ENCODE measurements at regions not wholly inside any gene's neighbourhood (a gene's known extent, or its start where the extent isn't known, plus 50 kb on each side); places are given as distances from the start of the nearest gene placed in this dataset.
A peak's percentile ranks its signal among the peaks of the same experiment; 100 is the strongest.
"Not testable (repeated sequence)": the region's sequence is repeated elsewhere in the genome, so short reads cannot be mapped to it uniquely, and the experiment has no call there.

- peak; percentile 76 for DNase-seq (ENCODE audit: low spot score)
Observed at GRCh38 chr2:142716463-142717242, 160.8 kb upstream of the KYNU start.

GRCh38 chr2:142714600-142714999, 162.9 kb upstream of the KYNU start:
- DNase-seq (ENCODE audit: low spot score) = no peak

GRCh38 chr2:142710336-142710735, 167.1 kb upstream of the KYNU start:
- no peak for DNase-seq (ENCODE audit: low spot score)

- no peak for DNase-seq (ENCODE audit: low spot score)
Observed at GRCh38 chr2:142707318-142707717, 170.1 kb upstream of the KYNU start.

GRCh38 chr2:142702397-142702796, 175.1 kb upstream of the KYNU start:
- DNase-seq (ENCODE audit: low spot score) = not testable (repeated sequence)

- not testable (repeated sequence) for DNase-seq (ENCODE audit: low spot score)
Observed at GRCh38 chr2:142695350-142696257, 181.9 kb upstream of the KYNU start.

GRCh38 chr2:142694282-142694681, 183.2 kb upstream of the KYNU start:
- DNase-seq (ENCODE audit: low spot score) = no peak

- DNase-seq (ENCODE audit: low spot score) = no peak
Observed at GRCh38 chr2:142693171-142693950, 184.1 kb upstream of the KYNU start.

GRCh38 chr2:142688856-142689605, 188.4 kb upstream of the KYNU start:
- DNase-seq (ENCODE audit: low spot score) = no peak

- no peak for DNase-seq (ENCODE audit: low spot score)
Observed at GRCh38 chr2:142687509-142687908, 190.0 kb upstream of the KYNU start.

- no peak for DNase-seq (ENCODE audit: low spot score)
Observed at GRCh38 chr2:142687075-142687474, 190.4 kb upstream of the KYNU start.

GRCh38 chr2:142684667-142685066, 192.8 kb upstream of the KYNU start:
- no peak for DNase-seq (ENCODE audit: low spot score)

GRCh38 chr2:142682528-142682927, 194.9 kb upstream of the KYNU start:
- no peak for DNase-seq (ENCODE audit: low spot score)

- no peak for DNase-seq (ENCODE audit: low spot score)
Observed at GRCh38 chr2:142681952-142682351, 195.5 kb upstream of the KYNU start.

GRCh38 chr2:142678164-142678563, 199.3 kb upstream of the KYNU start:
- DNase-seq (ENCODE audit: low spot score) = no peak

- no peak for DNase-seq (ENCODE audit: low spot score)
Observed at GRCh38 chr2:142675398-142675797, 202.1 kb upstream of the KYNU start.

GRCh38 chr2:142673836-142674235, 203.6 kb upstream of the KYNU start:
- no peak for DNase-seq (ENCODE audit: low spot score)

GRCh38 chr2:142672698-142673097, 204.8 kb upstream of the KYNU start:
- DNase-seq (ENCODE audit: low spot score) = no peak

- DNase-seq (ENCODE audit: low spot score) = no peak
Observed at GRCh38 chr2:142670362-142670761, 207.1 kb upstream of the KYNU start.

- DNase-seq (ENCODE audit: low spot score) = no peak
Observed at GRCh38 chr2:142668420-142668819, 209.0 kb upstream of the KYNU start.

- DNase-seq (ENCODE audit: low spot score) = no peak
Observed at GRCh38 chr2:142665241-142665640, 212.2 kb upstream of the KYNU start.

GRCh38 chr2:142650601-142651000, 226.9 kb upstream of the KYNU start:
- no peak for DNase-seq (ENCODE audit: low spot score)
